VCaP (cell line): ENCODE measurements at regions not wholly inside any gene's neighbourhood (a gene's known extent, or its start where the extent isn't known, plus 50 kb on each side); places are given as distances from the start of the nearest gene placed in this dataset.
A peak's percentile ranks its signal among the peaks of the same experiment; 100 is the strongest.

ENCODE experiments used
- H3K27ac ChIP-seq: fragments of 450-650 bp; 2 replicates; pipeline ENCODE4 v1.5.1; 2017
- CTCF ChIP-seq: fragments of 450-650 bp; conservative IDR thresholded peaks from 2 replicates; pipeline ENCODE4 v1.5.1; 2017; ENCODE audit warnings: mild to moderate bottlenecking, moderate library complexity

GRCh38 chr3:72332689-72333088 lies 515.6 kb downstream of the SHQ1 start:
- H3K27ac ChIP-seq: no peak overlapping the region
- TF ChIP-seq CTCF: no peak

- TF ChIP-seq CTCF: no peak
- H3K27ac ChIP-seq: peak overlapping the region; percentile 66; the same call in 1 of the 2 replicates
Measured at GRCh38 chr3:72332036-72332435, 516.2 kb downstream of the SHQ1 start.

GRCh38 chr3:72331076-72331475 lies 517.2 kb downstream of the SHQ1 start:
- TF ChIP-seq CTCF: no peak
- H3K27ac ChIP-seq: peak overlapping the region; percentile 66

- TF ChIP-seq CTCF: no peak
- H3K27ac ChIP-seq: no peak overlapping the region; the same call in 1 of the 2 replicates
Measured at GRCh38 chr3:72329354-72329753, 518.9 kb downstream of the SHQ1 start.

- H3K27ac ChIP-seq: no peak overlapping the region; the same call in 1 of the 2 replicates
- TF ChIP-seq CTCF: no peak
Measured at GRCh38 chr3:72328755-72329277, 519.4 kb downstream of the SHQ1 start.

- TF ChIP-seq CTCF: no peak
- H3K27ac ChIP-seq: no peak overlapping the region
Measured at GRCh38 chr3:72327008-72327407, 521.2 kb downstream of the SHQ1 start.

GRCh38 chr3:72324253-72324811 lies 523.9 kb downstream of the SHQ1 start:
- no peak for TF ChIP-seq CTCF
- no peak overlapping the region for H3K27ac ChIP-seq
